PC-9 (cell line): ENCODE measurements at regions not wholly inside any gene's neighbourhood (a gene's known extent, or its start where the extent isn't known, plus 50 kb on each side); places are given as distances from the start of the nearest gene placed in this dataset.

Source experiments
- CTCF ChIP-seq: fragments of 200-600 bp; sonication (generic); conservative IDR thresholded peaks from 2 replicates; pipeline ENCODE4 v1.6.1; 2017; ENCODE audit warnings: mixed run types, antibody characterized with exemption, mild to moderate bottlenecking, moderate library complexity
- EZH2 ChIP-seq: fragments of 200-600 bp; sonication (generic); IDR thresholded peaks from 2 replicates; pipeline ENCODE4 v1.8.0; 2017; ENCODE audit warnings: antibody characterized with exemption, low read depth

- TF ChIP-seq EZH2: no peak
- no peak for TF ChIP-seq CTCF
Measured at GRCh38 chr15:96817900-96818299, 487.4 kb downstream of the NR2F2 start.
